CD4-positive, alpha-beta T cell (primary cell): ENCODE measurements at regions not wholly inside any gene's neighbourhood (a gene's known extent, or its start where the extent isn't known, plus 50 kb on each side); places are given as distances from the start of the nearest gene placed in this dataset.

ENCODE experiments used
- ATAC-seq: fragments of 200-7000 bp; cut with Tn5 transposase; one replicate; pipeline ENCODE4 v1.10.0; 2022; ENCODE audit warnings: mild to moderate bottlenecking; ENCODE audit not compliant: poor library complexity
- CTCF ChIA-PET: fragments of 350-600 bp; sonication (Branson Sonifier 250); formaldehyde crosslinking; loops from one replicate; lab custom pipeline; 2021; ENCODE audit warnings: antibody characterized with exemption, inconsistent platforms; lab: Charles Lee
- POLR2A ChIA-PET: fragments of 350-600 bp; sonication (Branson Sonifier 250); formaldehyde crosslinking; loops from one replicate; lab custom pipeline; 2021; ENCODE audit warnings: antibody characterized with exemption, inconsistent platforms; lab: Charles Lee
- DNase-seq, 14 experiments: peaks; one replicate each; pipeline ENCODE4 v3.0.0-alpha.2; 2013 to 2020; ENCODE audit warnings: mixed read lengths in 2 of 14
- H3K27ac ChIP-seq, 2 donors: one replicate each; pipeline versions ENCODE4 v1.5.1 to v1.7.0; 2013; ENCODE audit warnings: low read length in 2 of 2, low read depth in 1 of 2, mild to moderate bottlenecking in 1 of 2
- H3K27me3 ChIP-seq, 2 experiments: 1 replicate in 1 of 2; 2 replicates in 1 of 2; pipeline versions ENCODE4 v1.6.1 to v1.7.0; 2013; ENCODE audit warnings: low read length in 2 of 2, control low read depth in 1 of 2, mild to moderate bottlenecking in 1 of 2, moderate library complexity in 1 of 2; ENCODE audit not compliant: insufficient read depth in 2 of 2, control insufficient read depth in 1 of 2
- H3K36me3 ChIP-seq: one replicate; pipeline ENCODE4 v1.6.1; 2013; ENCODE audit warnings: low read length, control low read depth; ENCODE audit not compliant: insufficient read depth
- H3K4me1 ChIP-seq: one replicate; pipeline ENCODE4 v1.6.1; 2013; ENCODE audit warnings: low read length, control low read depth; ENCODE audit not compliant: insufficient read depth
- H3K4me3 ChIP-seq: one replicate; pipeline ENCODE4 v1.5.1; 2013; ENCODE audit warnings: mild to moderate bottlenecking, low read length, moderate library complexity
- H3K9me3 ChIP-seq, 2 experiments: 1 replicate in 1 of 2; 2 replicates in 1 of 2; pipeline versions ENCODE4 v1.6.1 to v1.7.0; 2013; ENCODE audit warnings: low read length in 2 of 2, mild to moderate bottlenecking in 2 of 2, control low read depth in 1 of 2, moderate library complexity in 1 of 2; ENCODE audit not compliant: control insufficient read depth in 1 of 2, insufficient read depth in 1 of 2
- H3K27ac Mint-ChIP-seq: one replicate; pipeline ENCODE4 v1.8.0; 2020; ENCODE audit warnings: mixed read lengths
- H3K27me3 Mint-ChIP-seq: one replicate; pipeline ENCODE4 v1.8.0; 2021; ENCODE audit warnings: mixed read lengths
- H3K36me3 Mint-ChIP-seq: one replicate; pipeline ENCODE4 v1.8.0; 2021; ENCODE audit warnings: low read depth, mixed read lengths
- H3K4me1 Mint-ChIP-seq: one replicate; pipeline ENCODE4 v1.8.0; 2021; ENCODE audit warnings: low read depth, mixed read lengths
- H3K4me3 Mint-ChIP-seq: one replicate; pipeline ENCODE4 v1.8.0; 2020; ENCODE audit warnings: mild to moderate bottlenecking, mixed read lengths
- H3K9me3 Mint-ChIP-seq: one replicate; pipeline ENCODE4 v1.8.0; 2020; ENCODE audit warnings: mixed read lengths
- intact Hi-C, 2 experiments: fragments of 100-400 bp; cut with DNase I in 1 of 2; cut with micrococcal nuclease in 1 of 2; formaldehyde crosslinking; loops; one replicate each; pipeline versions ENCODE4 v1.15.1 to v1.9.0; 2023 to 2025; cut with DNase I, micrococcal nuclease
- TF ChIP-seq, protein P1 (sequence below): fragments of 200-600 bp; IDR thresholded peaks from one replicate; pipeline ENCODE4 v1.8.0; 2022; ENCODE audit warnings: antibody characterized with exemption, mild to moderate bottlenecking

GRCh38 chr6:40039042-40039441, 104.8 kb upstream of the MOCS1 start:
- no peak overlapping the region for H3K4me3 Mint-ChIP-seq
- H3K27me3 ChIP-seq, result peaks cover 0 to 3% of the 10 kb centered on the region in 2 experiments
- H3K4me1 Mint-ChIP-seq, result no peaks in the 10 kb centered on the region
- no peaks in the 10 kb centered on the region for H3K9me3 ChIP-seq
- no peaks in the 10 kb centered on the region for H3K4me1 ChIP-seq
- intact Hi-C loops, result no loop called here
- ChIA-PET POLR2A (no interaction called here), CTCF (no interaction called here)
- TF ChIP-seq, protein P1, sequence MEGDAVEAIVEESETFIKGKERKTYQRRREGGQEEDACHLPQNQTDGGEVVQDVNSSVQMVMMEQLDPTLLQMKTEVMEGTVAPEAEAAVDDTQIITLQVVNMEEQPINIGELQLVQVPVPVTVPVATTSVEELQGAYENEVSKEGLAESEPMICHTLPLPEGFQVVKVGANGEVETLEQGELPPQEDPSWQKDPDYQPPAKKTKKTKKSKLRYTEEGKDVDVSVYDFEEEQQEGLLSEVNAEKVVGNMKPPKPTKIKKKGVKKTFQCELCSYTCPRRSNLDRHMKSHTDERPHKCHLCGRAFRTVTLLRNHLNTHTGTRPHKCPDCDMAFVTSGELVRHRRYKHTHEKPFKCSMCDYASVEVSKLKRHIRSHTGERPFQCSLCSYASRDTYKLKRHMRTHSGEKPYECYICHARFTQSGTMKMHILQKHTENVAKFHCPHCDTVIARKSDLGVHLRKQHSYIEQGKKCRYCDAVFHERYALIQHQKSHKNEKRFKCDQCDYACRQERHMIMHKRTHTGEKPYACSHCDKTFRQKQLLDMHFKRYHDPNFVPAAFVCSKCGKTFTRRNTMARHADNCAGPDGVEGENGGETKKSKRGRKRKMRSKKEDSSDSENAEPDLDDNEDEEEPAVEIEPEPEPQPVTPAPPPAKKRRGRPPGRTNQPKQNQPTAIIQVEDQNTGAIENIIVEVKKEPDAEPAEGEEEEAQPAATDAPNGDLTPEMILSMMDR, result no peak
- no peak overlapping the region for H3K27ac Mint-ChIP-seq
- H3K4me3 ChIP-seq, result no peak overlapping the region
- H3K36me3 ChIP-seq, result no peaks in the 10 kb centered on the region
- no peak overlapping the region for H3K27ac ChIP-seq
- H3K9me3 Mint-ChIP-seq, result peaks cover 4% of the 10 kb centered on the region
- ATAC-seq (no peak), DNase-seq (no peak)
- peaks cover 27% of the 10 kb centered on the region for H3K27me3 Mint-ChIP-seq
- H3K36me3 Mint-ChIP-seq, result no peaks in the 10 kb centered on the region

GRCh38 chr6:40038626-40039025, 104.4 kb upstream of the MOCS1 start:
- Histone ChIP-seq H3K27ac (no peak overlapping the region), H3K9me3 (no peaks in the 10 kb centered on the region), H3K4me3 (no peak overlapping the region), H3K36me3 (no peaks in the 10 kb centered on the region), H3K27me3 (peaks cover 0 to 3% of the 10 kb centered on the region in 2 experiments), H3K4me1 (no peaks in the 10 kb centered on the region)
- Mint-ChIP-seq H3K4me1 (no peaks in the 10 kb centered on the region), H3K27me3 (peaks cover 23% of the 10 kb centered on the region), H3K9me3 (peaks cover 3% of the 10 kb centered on the region), H3K27ac (no peak overlapping the region), H3K36me3 (no peaks in the 10 kb centered on the region), H3K4me3 (no peak overlapping the region)
- TF ChIP-seq, protein P1, result no peak
- ChIA-PET CTCF (no interaction called here), POLR2A (no interaction called here)
- no peak for DNase-seq
- no peak for ATAC-seq
- intact Hi-C loops, result no loop called here

- no peak overlapping the region for H3K4me3 Mint-ChIP-seq
- CTCF ChIA-PET, result no interaction called here
Observed at GRCh38 chr6:40037271-40037670, 103.0 kb upstream of the MOCS1 start.

More at GRCh38 chr6:40037271-40037670, 103.0 kb upstream of the MOCS1 start:
- POLR2A ChIA-PET, result no interaction called here
- TF ChIP-seq, protein P1, result no peak
- Mint-ChIP-seq H3K27ac (no peak overlapping the region), H3K4me1 (no peaks in the 10 kb centered on the region), H3K9me3 (peaks cover 2% of the 10 kb centered on the region), H3K36me3 (no peaks in the 10 kb centered on the region), H3K27me3 (peaks cover 20% of the 10 kb centered on the region)
- intact Hi-C loops, result no loop called here
- H3K27me3 ChIP-seq, result peaks cover 0 to under 1% of the 10 kb centered on the region in 2 experiments
- ATAC-seq, result no peak
- H3K4me3 ChIP-seq, result no peak overlapping the region
- no peak for DNase-seq
- H3K9me3 ChIP-seq, result no peaks in the 10 kb centered on the region
- H3K27ac ChIP-seq, result no peak overlapping the region
- H3K4me1 ChIP-seq, result no peaks in the 10 kb centered on the region
- no peaks in the 10 kb centered on the region for H3K36me3 ChIP-seq
